H1 (cell line): ENCODE measurements at regions not wholly inside any gene's neighbourhood (a gene's known extent, or its start where the extent isn't known, plus 50 kb on each side); places are given as distances from the start of the nearest gene placed in this dataset.

Experiments used
- ATF3 ChIP-seq: IDR thresholded peaks from 2 replicates; pipeline ENCODE4 v1.6.1; 2011; ENCODE audit warnings: low read depth, mild to moderate bottlenecking, low read length; ENCODE audit not compliant: insufficient read depth
- CHD2 ChIP-seq: IDR thresholded peaks from 2 replicates; pipeline ENCODE4 v1.6.1; 2012; ENCODE audit warnings: low read length, improper control_type of control experiment
- CTCF ChIP-seq, 3 experiments: IDR thresholded peaks; 1 replicate in 2 of 3; 2 replicates in 1 of 3; pipeline versions ENCODE4 v1.5.1 to v1.6.1; 2011; ENCODE audit warnings: low read length in 3 of 3, mild to moderate bottlenecking in 3 of 3, inconsistent platforms in 2 of 3, low read depth in 1 of 3, moderate library complexity in 1 of 3; ENCODE audit not compliant: insufficient read depth in 1 of 3; ENCODE audit errors: control extremely low read depth in 1 of 3
- E2F6 ChIP-seq: IDR thresholded peaks from 2 replicates; pipeline ENCODE4 v1.6.1; 2012; ENCODE audit warnings: inconsistent platforms
- JUN ChIP-seq: IDR thresholded peaks from 2 replicates; pipeline ENCODE4 v1.6.1; 2011; ENCODE audit warnings: low read depth, mild to moderate bottlenecking, improper control_type of control experiment, low read length
- PHF8 ChIP-seq: fragments of 200-600 bp; sonication (generic); conservative IDR thresholded peaks from 2 replicates; pipeline ENCODE4 v1.7.1; 2012; ENCODE audit warnings: low read depth, mild to moderate bottlenecking, inconsistent platforms, low read length, moderate library complexity
- POLR2A ChIP-seq, 2 experiments: IDR thresholded peaks; 1 replicate in 1 of 2; 2 replicates in 1 of 2; pipeline ENCODE4 v1.6.1; 2011; ENCODE audit warnings: low read depth in 2 of 2, low read length in 2 of 2, mild to moderate bottlenecking in 2 of 2; ENCODE audit errors: control extremely low read depth in 1 of 2
- POLR2AphosphoS5 ChIP-seq: IDR thresholded peaks from 2 replicates; pipeline ENCODE4 v1.6.1; 2011; ENCODE audit warnings: low read depth, low read length

- TF ChIP-seq PHF8 (no peak), POLR2A (IDR thresholded peaks at IDR 0.05; ENCODE audit: control extremely low read depth in 1 of 2, low read depth in 2 of 2, low read length in 2 of 2) (no peak), CTCF (IDR thresholded peaks at IDR 0.05; ENCODE audit: control extremely low read depth in 1 of 3, insufficient read depth in 1 of 3, low read depth in 1 of 3, low read length in 3 of 3) (no peak), ATF3 (no peak), CHD2 (no peak), POLR2AphosphoS5 (no peak), E2F6 (no peak), JUN (no peak)
Measured at GRCh38 chr6:6766230-6766905, 177.8 kb downstream of the LY86 start.
